HepG2 (cell line): ENCODE measurements at regions not wholly inside any gene's neighbourhood (a gene's known extent, or its start where the extent isn't known, plus 50 kb on each side); places are given as distances from the start of the nearest gene placed in this dataset.

Experiments used
- CTCF ChIP-seq: sonication (generic); formaldehyde crosslinking; IDR thresholded peaks from 2 replicates; pipeline ENCODE4 v1.5.0; 2020; ENCODE audit warnings: mild to moderate bottlenecking, missing genetic modification reagents, moderate library complexity
- ELF4 ChIP-seq: sonication (generic); formaldehyde crosslinking; IDR thresholded peaks from 2 replicates; pipeline ENCODE4 v1.5.0; 2020; ENCODE audit warnings: missing genetic modification reagents, mild to moderate bottlenecking, moderate library complexity, borderline replicate concordance
- FOXA1 ChIP-seq, 2 experiments: fragments of 450-650 bp in 1 of 2; sonication (generic) in 1 of 2; formaldehyde crosslinking in 1 of 2; IDR thresholded peaks; 2 replicates each; pipeline versions ENCODE4 v1.4.0 to v1.6.1; 2016 to 2020; ENCODE audit warnings: missing genetic modification reagents in 1 of 2
- IRF1 ChIP-seq: sonication (generic); formaldehyde crosslinking; IDR thresholded peaks from 2 replicates; pipeline ENCODE4 v1.4.0; 2020; ENCODE audit warnings: low read depth, mild to moderate bottlenecking, missing genetic modification reagents
- POLR2AphosphoS2 ChIP-seq: IDR thresholded peaks from 2 replicates; pipeline ENCODE4 v1.6.1; 2011; ENCODE audit warnings: low read depth, low read length, improper control_type of control experiment
- RFX3 ChIP-seq: IDR thresholded peaks from 2 replicates; pipeline ENCODE4 v1.6.1; 2016; ENCODE audit warnings: missing biosample characterization, missing genetic modification reagents
- ZMYM3 ChIP-seq: sonication (generic); formaldehyde crosslinking; IDR thresholded peaks from 2 replicates; pipeline ENCODE4 v1.5.1; 2020; ENCODE audit warnings: mild to moderate bottlenecking, missing genetic modification reagents
- ZNF629 ChIP-seq: sonication (generic); formaldehyde crosslinking; conservative IDR thresholded peaks from 2 replicates; pipeline ENCODE4 v1.5.0; 2020; ENCODE audit warnings: missing genetic modification reagents
- ZNF644 ChIP-seq: IDR thresholded peaks from 2 replicates; pipeline ENCODE4 v1.6.1; 2016; ENCODE audit warnings: low read depth
- ZNF784 ChIP-seq: sonication (generic); formaldehyde crosslinking; IDR thresholded peaks from 2 replicates; pipeline ENCODE4 v1.5.1; 2020; ENCODE audit warnings: missing genetic modification reagents, mild to moderate bottlenecking, borderline replicate concordance

GRCh38 chr1:69104894-69105293, 462.8 kb upstream of the LRRC7 start:
- TF ChIP-seq ZNF629 (CRISPR knock-in tag) (no peak), POLR2AphosphoS2 (no peak), ELF4 (no peak), CTCF (CRISPR knock-in tag) (no peak), ZMYM3 (CRISPR knock-in tag) (no peak), ZNF644 (CRISPR knock-in tag) (no peak), RFX3 (no peak), ZNF784 (CRISPR knock-in tag) (no peak), FOXA1 (IDR thresholded peaks at IDR 0.05) (no peak), FOXA1 (CRISPR knock-in tag; IDR thresholded peaks at IDR 0.05) (no peak), IRF1 (CRISPR knock-in tag) (no peak)
